ENCODE measurements at regions not wholly inside any gene's neighbourhood (a gene's known extent, or its start where the extent isn't known, plus 50 kb on each side); places are given as distances from the start of the nearest gene placed in this dataset.

DNA sequence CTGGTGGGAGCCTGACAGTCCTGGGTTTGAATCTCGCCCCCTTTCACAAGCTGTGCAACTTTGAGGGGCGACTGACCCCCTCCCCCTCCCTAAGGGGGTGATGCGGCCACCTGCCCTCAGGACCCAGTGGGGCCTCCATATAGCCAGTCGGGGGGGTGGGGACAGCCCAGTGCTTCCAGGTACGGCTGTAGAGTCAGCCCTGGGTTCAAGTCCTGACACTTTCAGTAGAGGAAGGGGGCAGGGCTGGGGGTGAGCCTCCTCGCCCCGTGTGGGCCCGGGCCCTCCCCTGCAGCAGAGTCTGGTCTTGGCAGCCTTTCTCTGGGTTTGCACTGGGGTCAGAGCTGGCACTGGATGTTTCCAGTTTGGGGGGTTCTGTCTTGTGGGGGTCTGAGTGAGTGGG, 216.3 kb downstream of the C9orf50 start:
- FAIRE-seq, result no peak

DNA sequence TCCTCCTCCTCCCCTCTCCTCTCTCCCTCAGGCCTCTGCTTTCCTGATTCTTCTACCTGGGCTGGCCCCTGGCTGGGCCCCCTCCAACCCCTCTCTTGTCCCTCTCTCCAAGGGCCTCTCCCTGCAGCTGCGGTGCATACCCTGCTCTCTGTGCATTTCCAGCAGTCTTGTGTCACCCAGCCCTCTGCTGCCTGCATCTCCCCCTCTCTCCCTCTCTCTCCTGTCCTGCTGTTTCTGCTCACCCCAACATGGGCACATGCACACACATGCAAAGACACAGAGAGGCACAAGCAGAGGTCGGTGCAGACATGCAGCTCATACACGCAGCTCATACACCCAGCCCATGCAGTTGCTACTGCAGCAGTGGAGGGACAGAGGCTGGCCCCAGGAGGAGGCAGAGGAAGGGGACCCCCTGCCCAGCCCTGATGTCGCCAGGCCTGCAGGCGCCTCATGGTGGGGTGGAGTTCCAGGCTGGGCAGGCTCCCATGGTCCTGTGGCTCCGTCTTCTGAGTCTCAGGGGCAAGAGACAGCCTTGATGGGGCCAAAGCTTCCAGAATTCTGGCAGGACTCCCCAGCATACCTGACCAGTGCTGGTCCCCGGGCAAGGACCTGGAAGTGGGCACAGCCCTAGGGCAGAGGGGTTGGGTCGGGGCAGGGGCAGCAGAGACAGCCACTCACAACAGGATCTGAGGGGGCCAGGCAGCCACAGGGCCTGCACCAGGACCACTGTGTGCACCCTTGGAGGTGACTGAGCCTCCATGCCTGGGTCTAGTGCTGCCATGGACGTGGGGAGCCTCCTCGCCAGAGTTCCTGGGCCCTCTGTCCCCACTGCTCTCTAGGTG, 216.9 kb downstream of the C9orf50 start:
- no peak for FAIRE-seq
- no peak for DNase-seq (ENCODE audit: insufficient read length, low spot score)

More for the DNA sequence above, 216.3 kb downstream of the C9orf50 start:
- no peak for DNase-seq (ENCODE audit: insufficient read length, low spot score)

DNA sequence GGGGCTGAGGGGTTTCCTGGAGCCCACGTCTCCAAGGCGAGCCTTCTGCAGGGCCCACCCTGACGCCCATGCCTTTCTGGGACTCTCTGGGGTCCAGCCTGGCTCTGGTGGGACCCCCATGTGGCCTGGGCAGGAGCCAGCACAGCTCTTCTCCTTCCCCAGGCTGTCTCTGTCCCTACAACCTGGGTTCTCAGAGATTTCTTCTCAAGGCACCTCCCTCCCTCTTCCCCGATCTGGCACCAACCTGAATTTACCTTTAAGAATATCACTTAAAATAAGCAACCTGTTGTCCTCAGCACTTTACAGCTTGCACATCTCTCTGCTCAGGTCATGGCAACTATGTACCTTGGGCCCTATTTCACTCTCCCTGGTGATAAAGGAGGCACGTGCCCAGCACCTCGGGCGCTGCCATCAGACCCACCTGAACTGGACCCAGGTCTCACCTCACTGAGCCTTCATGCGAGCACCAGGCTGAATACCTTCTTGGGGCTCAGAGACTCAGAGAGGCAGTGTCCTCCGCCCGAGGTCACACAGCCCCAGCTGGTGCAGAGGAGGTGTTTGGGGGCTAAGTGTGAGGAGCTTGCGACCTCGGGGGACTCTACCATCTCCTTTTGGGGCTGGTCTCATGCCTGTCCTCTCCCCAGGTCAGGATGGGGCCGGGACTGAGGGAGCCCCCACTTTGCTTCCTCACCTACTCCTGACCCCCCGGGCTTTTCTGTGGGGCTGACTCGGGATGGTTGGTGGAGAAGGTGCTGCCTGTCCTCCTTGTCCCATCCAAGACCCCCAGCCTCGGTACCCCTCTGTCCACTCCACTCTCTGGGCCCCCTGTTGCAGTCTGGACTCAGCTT, 217.7 kb downstream of the C9orf50 start:
- no peak for DNase-seq (ENCODE audit: insufficient read length, low spot score)
- FAIRE-seq, result no peak

DNA sequence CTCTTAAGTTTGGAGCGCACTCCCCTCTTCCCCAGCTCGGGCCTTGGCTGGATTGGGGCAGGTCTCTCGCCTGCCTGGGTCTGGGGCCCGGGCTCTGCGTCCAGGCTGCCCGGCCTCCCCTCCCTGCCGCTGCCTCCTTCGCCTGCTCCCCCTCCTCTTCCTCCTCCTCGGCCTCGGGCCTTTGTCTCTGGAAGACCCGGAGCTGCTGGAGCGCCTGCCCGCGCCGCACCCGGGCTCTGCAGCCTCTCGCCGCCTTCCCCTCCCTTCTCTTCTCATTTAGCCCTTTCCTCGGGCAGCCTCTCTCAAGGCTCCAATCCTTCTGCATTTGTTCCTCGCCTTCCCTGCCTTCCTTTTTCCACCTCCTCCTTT, 218.5 kb downstream of the C9orf50 start:
- FAIRE-seq, result no peak
- no peak for DNase-seq (ENCODE audit: insufficient read length, low spot score)

DNA sequence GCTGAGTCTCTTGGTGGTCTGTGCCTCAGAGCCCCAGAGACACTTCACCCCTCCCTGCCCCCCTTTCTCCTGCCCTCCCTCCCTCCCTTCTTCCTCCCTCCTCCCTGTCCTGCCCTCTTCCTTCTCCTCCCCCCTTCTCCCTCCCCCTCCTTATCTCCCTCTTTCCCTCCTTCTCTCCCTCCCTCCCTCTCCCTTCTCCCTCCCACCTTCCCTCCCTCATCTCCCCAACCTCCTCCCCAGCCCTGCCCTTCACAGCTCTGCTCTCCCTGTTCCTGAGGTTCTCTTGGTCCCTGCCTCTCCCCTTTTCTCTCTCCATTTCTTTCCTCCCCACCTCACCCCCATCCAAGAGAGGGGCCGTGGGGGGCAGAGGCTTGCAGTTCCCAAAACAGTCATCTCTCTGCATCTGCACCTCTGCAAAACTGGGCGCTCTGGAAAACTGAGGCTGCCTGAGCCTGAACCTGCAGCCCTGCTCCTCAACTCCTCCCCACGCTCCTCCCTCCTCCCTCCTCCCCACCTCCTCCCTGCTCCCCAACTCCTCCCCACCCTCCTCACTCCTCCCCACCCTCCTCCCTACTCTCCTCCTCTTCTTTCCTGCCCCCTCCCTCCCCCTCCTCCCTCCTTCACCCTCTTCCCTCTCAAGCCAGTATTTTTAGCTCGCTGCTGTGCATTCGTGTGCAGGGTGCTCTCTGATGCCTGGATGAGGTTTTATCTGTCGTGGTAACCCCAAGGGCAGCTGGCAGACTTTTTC, 219.1 kb downstream of the C9orf50 start:
- FAIRE-seq (no peak), DNase-seq (ENCODE audit: insufficient read length, low spot score) (no peak)

- FAIRE-seq (no peak), DNase-seq (ENCODE audit: insufficient read length, low spot score) (no peak)
These were observed 219.8 kb downstream of the C9orf50 start for GRCh38 chr9:129400971-129401622.

DNA sequence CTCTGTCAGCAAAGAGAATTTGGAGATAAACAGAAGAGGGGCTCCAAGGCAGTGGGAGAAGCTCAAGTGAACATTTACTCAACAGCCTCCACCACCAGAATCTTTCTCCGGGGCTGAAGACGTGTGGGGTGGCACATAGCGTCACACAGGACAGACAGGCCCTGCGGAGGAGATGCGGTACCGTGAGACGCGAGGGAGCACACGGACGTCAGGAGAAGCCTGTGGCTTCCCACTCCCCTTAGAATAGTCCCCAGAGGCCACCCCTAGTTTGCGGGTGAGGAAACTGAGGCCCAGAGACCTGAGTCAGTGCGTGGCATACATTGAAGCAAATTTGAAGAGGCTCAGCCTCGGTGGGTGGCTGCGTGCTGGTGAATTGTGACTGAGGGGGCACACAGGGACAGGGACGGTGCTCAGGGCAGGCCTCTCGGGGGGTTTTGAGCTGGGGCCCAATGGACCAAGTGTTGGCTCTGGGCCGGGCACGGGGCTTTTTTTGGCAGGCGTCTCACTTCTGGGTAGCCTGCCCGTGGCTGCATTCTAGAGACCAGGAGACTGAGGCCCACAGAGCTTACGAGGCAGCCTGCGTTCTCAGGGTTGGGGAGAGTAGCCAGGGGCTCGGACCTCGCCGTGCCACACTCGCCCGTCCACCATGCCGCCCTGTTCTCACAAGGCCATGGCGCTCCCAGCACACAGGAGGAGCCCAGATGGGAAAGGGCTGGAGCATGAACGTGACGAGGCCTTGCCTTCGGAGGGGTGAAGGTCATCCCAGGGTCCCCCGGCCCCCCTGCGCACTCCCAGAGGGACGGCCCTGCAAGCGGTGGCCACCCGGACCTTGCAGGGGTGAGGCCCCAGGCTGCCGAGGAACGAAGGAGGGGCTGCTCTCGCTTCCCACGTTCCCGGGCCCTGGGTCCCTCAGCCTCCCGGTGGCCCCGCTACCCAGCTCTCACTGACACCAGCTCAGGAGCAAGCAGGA, 220.6 kb downstream of the C9orf50 start:
- no peak for FAIRE-seq
- DNase-seq (ENCODE audit: insufficient read length, low spot score), result no peak

GRCh38 chr9:129399634-129399990, 221.3 kb downstream of the C9orf50 start:
- no peak for DNase-seq (ENCODE audit: insufficient read length, low spot score)
- FAIRE-seq, result no peak

- FAIRE-seq, result no peak
These were observed 221.0 kb upstream of the IER5L start for GRCh38 chr9:129398961-129399633.

DNA sequence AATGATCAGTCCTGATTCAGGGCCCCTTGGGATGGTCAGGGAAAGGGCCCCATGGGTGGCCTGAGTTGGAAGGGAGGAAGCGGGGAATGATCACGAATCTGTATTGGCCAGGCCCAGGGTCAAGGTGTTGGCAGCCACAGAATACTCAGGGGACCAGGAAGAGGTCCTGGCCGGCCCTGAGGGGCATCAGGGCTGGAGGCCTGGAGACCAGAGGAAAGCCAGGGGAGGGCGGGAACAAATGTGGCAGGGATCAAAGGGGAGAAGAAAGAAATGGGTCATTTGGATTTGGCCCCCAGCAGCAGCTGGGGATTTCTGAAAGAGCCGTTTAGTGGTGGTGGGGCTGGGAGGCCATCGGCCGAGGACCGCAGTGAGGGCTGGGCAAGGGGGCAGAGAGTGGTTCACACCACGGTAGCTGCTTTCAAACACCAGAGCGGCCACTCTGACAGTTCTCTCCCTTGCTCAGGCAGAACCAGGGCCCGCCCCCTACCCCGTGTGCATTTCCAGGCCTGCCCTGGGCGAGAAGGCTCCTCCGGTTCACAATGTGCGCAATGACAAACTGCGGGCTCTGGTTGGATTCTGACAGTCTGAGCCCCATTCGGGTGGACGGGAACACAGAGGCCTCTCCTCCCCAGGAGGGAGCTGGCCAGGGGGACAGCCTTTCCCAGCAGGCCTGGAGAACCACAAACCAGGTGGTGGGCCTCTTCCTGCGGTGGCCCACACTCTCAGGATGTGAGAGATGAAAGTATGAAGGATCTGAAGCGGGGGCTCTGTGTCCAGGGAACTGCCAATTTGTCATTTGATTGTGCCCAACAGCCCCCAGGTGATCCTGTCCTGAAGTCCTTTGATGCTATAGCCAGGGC, 220.3 kb upstream of the IER5L start:
- DNase-seq (ENCODE audit: insufficient read length, low spot score) (no peak), FAIRE-seq (no peak)

More at GRCh38 chr9:129398961-129399633, 221.0 kb upstream of the IER5L start:
- no peak for DNase-seq (ENCODE audit: insufficient read length, low spot score)

DNA sequence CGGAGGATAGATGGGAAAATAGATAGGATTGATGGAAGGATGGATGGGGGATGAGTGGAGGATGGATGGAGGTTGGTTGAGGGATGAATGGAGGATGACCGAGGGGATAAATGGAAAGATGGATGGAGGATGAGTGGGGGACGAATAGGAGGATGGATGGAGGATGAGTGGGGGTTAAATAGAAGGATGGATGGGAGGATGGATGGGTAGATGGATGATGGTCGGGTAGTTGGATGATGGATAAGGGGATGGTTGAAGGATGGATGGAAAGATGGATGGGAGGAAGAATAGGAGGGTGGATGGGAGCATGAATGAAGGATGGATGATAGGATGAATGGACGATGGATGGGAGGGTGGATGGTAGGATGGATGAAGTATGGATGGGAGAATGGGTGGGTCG, 219.3 kb upstream of the IER5L start:
- FAIRE-seq (no peak), DNase-seq (ENCODE audit: insufficient read length, low spot score) (no peak)

- DNase-seq (ENCODE audit: insufficient read length, low spot score), result no peak
- no peak for FAIRE-seq
These were observed 218.3 kb upstream of the IER5L start for GRCh38 chr9:129396365-129396708.

- no peak for DNase-seq (ENCODE audit: insufficient read length, low spot score)
These were observed 217.7 kb upstream of the IER5L start for GRCh38 chr9:129395633-129396364.

DNA sequence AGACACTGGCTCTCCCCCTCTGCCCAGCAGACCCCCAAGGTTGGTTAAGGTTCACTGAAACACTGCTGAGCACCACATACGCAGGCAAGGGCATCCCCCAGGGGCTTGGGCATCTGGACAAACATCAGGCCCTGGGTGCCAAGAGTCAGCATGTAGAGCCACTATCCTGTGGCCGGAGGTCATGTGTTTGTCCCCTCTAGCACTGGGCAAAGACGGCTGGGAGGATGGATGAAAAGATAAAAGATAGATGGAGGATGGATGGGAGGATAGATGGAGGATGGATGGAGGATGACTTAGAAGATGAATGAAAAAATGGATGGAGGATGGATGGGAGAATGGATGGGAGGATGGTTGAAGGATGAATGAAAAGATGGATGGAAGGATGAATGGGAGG, 216.8 kb upstream of the IER5L start:
- DNase-seq (ENCODE audit: insufficient read length, low spot score), result no peak
- FAIRE-seq, result no peak

More at GRCh38 chr9:129395633-129396364, 217.7 kb upstream of the IER5L start:
- no peak for FAIRE-seq

DNA sequence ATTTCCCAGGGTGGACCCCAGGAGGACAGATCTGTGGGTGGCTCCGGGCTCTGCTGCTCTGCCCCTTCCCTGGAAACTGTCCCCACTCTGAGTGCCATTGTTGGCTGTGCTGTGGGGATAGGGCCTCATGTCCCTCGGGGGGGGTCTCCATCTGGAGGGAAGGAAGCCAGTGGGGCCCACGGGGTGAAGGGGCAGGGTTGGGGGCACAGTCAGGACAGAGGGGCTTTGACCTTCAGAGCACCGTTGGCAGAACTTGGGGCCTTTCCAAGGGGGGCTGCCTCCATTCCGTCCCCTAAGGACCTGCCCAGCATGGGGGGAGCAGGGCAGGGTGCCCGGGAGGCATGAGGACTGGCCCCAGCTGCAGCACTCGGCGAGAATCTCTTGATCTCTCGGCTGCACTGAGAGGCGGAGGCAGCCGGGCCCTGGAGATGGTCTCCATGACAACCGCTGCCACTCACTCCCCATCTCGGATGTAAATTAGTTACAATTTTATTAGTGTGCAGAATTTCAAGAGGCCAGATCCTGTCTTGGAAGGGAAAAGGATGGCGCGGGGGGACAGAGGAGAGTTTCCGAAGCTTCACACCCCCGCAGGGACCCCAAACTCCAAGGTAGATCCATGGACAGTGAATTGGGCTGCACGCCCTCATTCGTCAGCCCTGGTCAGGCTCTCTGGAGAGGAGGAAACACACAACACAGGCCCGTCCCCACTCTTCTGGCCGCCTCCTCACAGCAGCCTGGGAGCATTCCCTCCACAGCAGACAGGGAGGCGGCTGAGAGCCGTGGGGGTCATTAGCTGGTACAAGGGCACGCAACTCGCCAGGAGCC, 216.2 kb upstream of the IER5L start:
- DNase-seq (ENCODE audit: insufficient read length, low spot score) (no peak), FAIRE-seq (no peak)

DNA sequence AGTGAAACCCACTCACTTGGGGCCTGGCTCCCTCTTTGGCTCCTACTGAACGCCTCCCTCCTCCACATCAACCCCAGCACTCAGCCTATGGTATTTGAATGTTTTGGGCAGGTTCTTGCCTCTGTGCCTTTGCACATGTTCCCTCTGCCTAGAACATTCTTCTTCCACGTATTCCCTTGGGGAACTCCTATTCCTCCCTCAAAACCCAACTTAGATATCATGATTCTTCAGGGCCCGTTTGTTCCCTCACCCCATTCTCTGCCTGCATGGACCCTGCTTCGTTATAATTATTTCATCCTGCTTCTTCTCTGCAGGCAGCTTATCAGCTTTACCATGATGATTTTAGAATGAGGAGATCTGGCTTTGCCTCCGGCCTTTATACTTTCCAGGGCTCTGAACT, 215.0 kb upstream of the IER5L start:
- no peak for DNase-seq (ENCODE audit: insufficient read length, low spot score)
- FAIRE-seq, result no peak

GRCh38 chr9:129392093-129392541, 214.1 kb upstream of the IER5L start:
- no peak for FAIRE-seq
- no peak for DNase-seq (ENCODE audit: insufficient read length, low spot score)
